ENCODE measurements at regions not wholly inside any gene's neighbourhood (a gene's known extent, or its start where the extent isn't known, plus 50 kb on each side); places are given as distances from the start of the nearest gene placed in this dataset.

- DNase-seq, result no peak
Observed at GRCh38 chr21:35210093-35210492, 161.0 kb upstream of the RUNX1 start.

GRCh38 chr21:35208810-35209517 lies 159.9 kb upstream of the RUNX1 start:
- peak; percentile 36 for DNase-seq

- no peak for DNase-seq
Observed at GRCh38 chr21:35208104-35208503, 159.0 kb upstream of the RUNX1 start.

GRCh38 chr21:35207322-35207721 lies 158.2 kb upstream of the RUNX1 start:
- no peak for DNase-seq

GRCh38 chr21:35206141-35207125 lies 157.3 kb upstream of the RUNX1 start:
- no peak for DNase-seq

GRCh38 chr21:35204850-35205541 lies 155.9 kb upstream of the RUNX1 start:
- DNase-seq, result peak; percentile 93

- DNase-seq, result no peak
Observed at GRCh38 chr21:35204125-35204524, 155.0 kb upstream of the RUNX1 start.

GRCh38 chr21:35203093-35203977 lies 154.2 kb upstream of the RUNX1 start:
- peak; percentile 69 for DNase-seq

- DNase-seq, result no peak
Observed at GRCh38 chr21:35202431-35202830, 153.3 kb upstream of the RUNX1 start.

GRCh38 chr21:35201799-35202198 lies 152.7 kb upstream of the RUNX1 start:
- no peak for DNase-seq

GRCh38 chr21:35201288-35201687 lies 152.2 kb upstream of the RUNX1 start:
- no peak for DNase-seq

GRCh38 chr21:35199733-35200015 lies 150.6 kb upstream of the RUNX1 start:
- DNase-seq, result no peak

GRCh38 chr21:35198982-35199732 lies 150.1 kb upstream of the RUNX1 start:
- DNase-seq, result no peak

- no peak for DNase-seq
Observed at GRCh38 chr21:35198565-35198964, 149.5 kb upstream of the RUNX1 start.

GRCh38 chr21:35197992-35198431 lies 148.9 kb upstream of the RUNX1 start:
- peak; percentile 95 for DNase-seq

- peak; percentile 67 for DNase-seq
Observed at GRCh38 chr21:35197191-35197590, 148.1 kb upstream of the RUNX1 start.

- no peak for DNase-seq
Observed at GRCh38 chr21:35196128-35196527, 147.0 kb upstream of the RUNX1 start.

GRCh38 chr21:35195232-35195631 lies 146.1 kb upstream of the RUNX1 start:
- no peak for DNase-seq

- no peak for DNase-seq
Observed at GRCh38 chr21:35191754-35192153, 142.7 kb upstream of the RUNX1 start.

GRCh38 chr21:35191128-35191527 lies 142.0 kb upstream of the RUNX1 start:
- no peak for DNase-seq

- DNase-seq, result peak; percentile 53
Observed at GRCh38 chr21:35190201-35190701, 141.1 kb upstream of the RUNX1 start.
